HG03469 (cell line): ENCODE measurements at regions not wholly inside any gene's neighbourhood (a gene's known extent, or its start where the extent isn't known, plus 50 kb on each side); places are given as distances from the start of the nearest gene placed in this dataset.
"Not testable (repeated sequence)": the region's sequence is repeated elsewhere in the genome, so short reads cannot be mapped to it uniquely, and the experiment has no call there.

Experiments
- ATAC-seq: cut with Tn5 transposase; IDR thresholded peaks from one replicate; pipeline ENCODE4 v1.9.1; 2021; ENCODE audit warnings: mild to moderate bottlenecking, moderate library complexity, moderate number of reproducible peaks; ENCODE audit not compliant: unreplicated experiment

- no peak for ATAC-seq
Observed at GRCh38 chr6:155887421-155887820, 431.8 kb upstream of the NOX3 start.

- no peak for ATAC-seq
Observed at GRCh38 chr6:155883741-155884140, 428.1 kb upstream of the NOX3 start.

GRCh38 chr6:155883334-155883731, 427.7 kb upstream of the NOX3 start:
- no peak for ATAC-seq

- peak; percentile 79 for ATAC-seq
Observed at GRCh38 chr6:155882527-155883333, 427.1 kb upstream of the NOX3 start.

GRCh38 chr6:155881826-155882526, 426.3 kb upstream of the NOX3 start:
- ATAC-seq, result no peak

- ATAC-seq, result no peak
Observed at GRCh38 chr6:155880900-155881299, 425.3 kb upstream of the NOX3 start.

GRCh38 chr6:155872961-155873360, 417.3 kb upstream of the NOX3 start:
- ATAC-seq, result no peak

GRCh38 chr6:155867682-155868081, 412.0 kb upstream of the NOX3 start:
- ATAC-seq, result no peak

- not testable (repeated sequence) for ATAC-seq
Observed at GRCh38 chr6:155866676-155867390, 411.2 kb upstream of the NOX3 start.

GRCh38 chr6:155861821-155862220, 406.2 kb upstream of the NOX3 start:
- ATAC-seq, result no peak

GRCh38 chr6:155858906-155859305, 403.3 kb upstream of the NOX3 start:
- ATAC-seq, result not testable (repeated sequence)

- ATAC-seq, result no peak
Observed at GRCh38 chr6:155854787-155855186, 399.1 kb upstream of the NOX3 start.

- ATAC-seq, result no peak
Observed at GRCh38 chr6:155853011-155853410, 397.4 kb upstream of the NOX3 start.

- no peak for ATAC-seq
Observed at GRCh38 chr6:155850408-155850841, 394.8 kb upstream of the NOX3 start.

GRCh38 chr6:155847711-155848110, 392.1 kb upstream of the NOX3 start:
- no peak for ATAC-seq

GRCh38 chr6:155837474-155837873, 381.8 kb upstream of the NOX3 start:
- no peak for ATAC-seq

GRCh38 chr6:155832596-155832995, 377.0 kb upstream of the NOX3 start:
- ATAC-seq, result no peak

GRCh38 chr6:155830531-155830930, 374.9 kb upstream of the NOX3 start:
- ATAC-seq, result no peak

GRCh38 chr6:155829646-155830045, 374.0 kb upstream of the NOX3 start:
- no peak for ATAC-seq

- ATAC-seq, result no peak
Observed at GRCh38 chr6:155828989-155829388, 373.4 kb upstream of the NOX3 start.

- no peak for ATAC-seq
Observed at GRCh38 chr6:155818698-155819097, 363.1 kb upstream of the NOX3 start.

- ATAC-seq, result no peak
Observed at GRCh38 chr6:155813548-155813947, 357.9 kb upstream of the NOX3 start.
